PC-9 (cell line): ENCODE measurements at regions not wholly inside any gene's neighbourhood (a gene's known extent, or its start where the extent isn't known, plus 50 kb on each side); places are given as distances from the start of the nearest gene placed in this dataset.

Experiments
- CTCF ChIP-seq: fragments of 200-600 bp; sonication (generic); conservative IDR thresholded peaks from 2 replicates; pipeline ENCODE4 v1.6.1; 2017; ENCODE audit warnings: mixed run types, antibody characterized with exemption, mild to moderate bottlenecking, moderate library complexity
- EZH2 ChIP-seq: fragments of 200-600 bp; sonication (generic); IDR thresholded peaks from 2 replicates; pipeline ENCODE4 v1.8.0; 2017; ENCODE audit warnings: antibody characterized with exemption, low read depth

- TF ChIP-seq CTCF (no peak), EZH2 (no peak)
These were observed 559.7 kb downstream of the TCERG1L start for GRCh38 chr10:130751851-130752250.
